HEK293T (cell line): ENCODE measurements at regions not wholly inside any gene's neighbourhood (a gene's known extent, or its start where the extent isn't known, plus 50 kb on each side); places are given as distances from the start of the nearest gene placed in this dataset.

ENCODE experiments used
- BHLHE40 ChIP-seq: fragments of 450-650 bp; IDR thresholded peaks from 2 replicates; pipeline ENCODE4 v1.6.1; 2016; ENCODE audit warnings: mild to moderate bottlenecking, moderate library complexity, borderline replicate concordance
- ELF4 ChIP-seq: fragments of 450-650 bp; IDR thresholded peaks from 2 replicates; pipeline ENCODE4 v1.6.1; 2017; ENCODE audit warnings: antibody characterized with exemption
- FOXA1 ChIP-seq: fragments of 450-650 bp; IDR thresholded peaks from 2 replicates; pipeline ENCODE4 v1.6.1; 2016; ENCODE audit warnings: mild to moderate bottlenecking
- SP1 ChIP-seq: fragments of 450-650 bp; IDR thresholded peaks from 2 replicates; pipeline ENCODE4 v1.6.1; 2017
- SUZ12 ChIP-seq: fragments of 450-650 bp; IDR thresholded peaks from 2 replicates; pipeline ENCODE4 v1.6.1; 2016; ENCODE audit warnings: mild to moderate bottlenecking
- ZNF384 ChIP-seq: fragments of 450-650 bp; IDR thresholded peaks from 2 replicates; pipeline ENCODE4 v1.6.1; 2016
- TF ChIP-seq, protein P1 (sequence below): fragments of 450-650 bp; IDR thresholded peaks from 2 replicates; pipeline ENCODE4 v1.6.1; 2016

DNA sequence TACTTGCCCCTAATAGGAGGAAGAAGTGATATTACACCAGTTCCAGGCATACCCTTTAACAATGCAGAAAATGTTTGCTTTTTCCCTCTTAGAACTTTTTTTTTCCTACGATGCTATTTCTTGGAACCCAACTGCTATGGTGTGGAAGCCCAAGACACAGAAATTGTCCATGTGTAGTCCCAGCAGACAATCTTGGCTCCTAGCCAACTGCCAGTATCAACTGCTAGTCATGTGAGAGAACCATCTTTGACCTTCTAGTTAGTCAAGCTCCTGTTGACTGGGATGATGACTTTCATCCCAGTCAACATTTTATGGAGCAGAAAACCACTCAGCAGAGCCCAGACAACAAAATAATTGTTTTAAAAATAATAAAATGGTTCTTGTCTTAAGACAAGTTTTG is 532.4 kb downstream of the TLR4 start:
- no peak for TF ChIP-seq BHLHE40
- TF ChIP-seq, protein P1, sequence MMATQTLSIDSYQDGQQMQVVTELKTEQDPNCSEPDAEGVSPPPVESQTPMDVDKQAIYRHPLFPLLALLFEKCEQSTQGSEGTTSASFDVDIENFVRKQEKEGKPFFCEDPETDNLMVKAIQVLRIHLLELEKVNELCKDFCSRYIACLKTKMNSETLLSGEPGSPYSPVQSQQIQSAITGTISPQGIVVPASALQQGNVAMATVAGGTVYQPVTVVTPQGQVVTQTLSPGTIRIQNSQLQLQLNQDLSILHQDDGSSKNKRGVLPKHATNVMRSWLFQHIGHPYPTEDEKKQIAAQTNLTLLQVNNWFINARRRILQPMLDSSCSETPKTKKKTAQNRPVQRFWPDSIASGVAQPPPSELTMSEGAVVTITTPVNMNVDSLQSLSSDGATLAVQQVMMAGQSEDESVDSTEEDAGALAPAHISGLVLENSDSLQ = no peak
- no peak for TF ChIP-seq ZNF384
- TF ChIP-seq SP1 = no peak
- TF ChIP-seq SUZ12 = no peak
- TF ChIP-seq FOXA1 = no peak
- TF ChIP-seq ELF4 = no peak
